DOHH2 (cell line): ENCODE measurements at regions not wholly inside any gene's neighbourhood (a gene's known extent, or its start where the extent isn't known, plus 50 kb on each side); places are given as distances from the start of the nearest gene placed in this dataset.

Experiments
- H3F3A ChIP-seq: fragments of 200-600 bp; sonication (generic), shearing (Covaris generic); 2 replicates; pipeline ENCODE4 v1.6.0; 2016; ENCODE audit warnings: antibody characterized with exemption, mild to moderate bottlenecking; ENCODE audit not compliant: control insufficient read depth, insufficient read depth
- H3K27ac ChIP-seq: fragments of 200-600 bp; sonication (generic); 2 replicates; pipeline ENCODE4 v1.5.1; 2014; ENCODE audit warnings: low read depth, mild to moderate bottlenecking, low read length, moderate library complexity
- H3K27me3 ChIP-seq: fragments of 200-600 bp; sonication (generic); 2 replicates; pipeline ENCODE4 v1.6.1; 2014; ENCODE audit warnings: mild to moderate bottlenecking, low read length, mixed read lengths; ENCODE audit not compliant: control insufficient read depth
- H3K36me3 ChIP-seq: fragments of 200-600 bp; sonication (generic); 2 replicates; pipeline ENCODE4 v1.6.1; 2014; ENCODE audit warnings: mild to moderate bottlenecking, low read length, moderate library complexity, mixed read lengths; ENCODE audit not compliant: control insufficient read depth
- H3K4me1 ChIP-seq: fragments of 200-600 bp; sonication (generic); 2 replicates; pipeline ENCODE4 v1.6.1; 2014; ENCODE audit warnings: mild to moderate bottlenecking, low read length, mixed read lengths; ENCODE audit not compliant: control insufficient read depth
- H3K4me2 ChIP-seq: fragments of 200-600 bp; sonication (generic); 2 replicates; pipeline ENCODE4 v1.6.0; 2014; ENCODE audit warnings: mild to moderate bottlenecking, low read length, moderate library complexity
- H3K4me3 ChIP-seq: fragments of 200-600 bp; sonication (generic); 2 replicates; pipeline ENCODE4 v1.5.1; 2014; ENCODE audit warnings: mild to moderate bottlenecking, low read length, mixed read lengths
- H3K79me2 ChIP-seq: fragments of 200-600 bp; sonication (generic); 2 replicates; pipeline ENCODE4 v1.6.1; 2014; ENCODE audit warnings: mild to moderate bottlenecking, low read length, mixed read lengths; ENCODE audit not compliant: control insufficient read depth
- H3K9me2 ChIP-seq: fragments of 200-600 bp; sonication (generic); replicated peaks from 2 replicates; pipeline ENCODE4 v1.6.1; 2014; ENCODE audit warnings: mild to moderate bottlenecking, low read length, mixed read lengths; ENCODE audit not compliant: control insufficient read depth
- H3K9me3 ChIP-seq: fragments of 200-600 bp; sonication (generic); 2 replicates; pipeline ENCODE4 v1.6.1; 2014; ENCODE audit warnings: antibody characterized with exemption, low read length, mixed read lengths; ENCODE audit not compliant: control insufficient read depth, insufficient read depth
- H4K20me1 ChIP-seq: fragments of 200-600 bp; sonication (generic); 2 replicates; pipeline ENCODE4 v1.6.0; 2014; ENCODE audit warnings: low read depth, mild to moderate bottlenecking, antibody characterized with exemption, low read length, moderate library complexity; ENCODE audit not compliant: control insufficient read depth, insufficient read depth
- EZH2phosphoT487 ChIP-seq: fragments of 200-600 bp; sonication (generic); IDR thresholded peaks from 2 replicates; pipeline ENCODE4 v1.6.1; 2017; ENCODE audit warnings: borderline replicate concordance, mild to moderate bottlenecking, antibody characterized with exemption, low read length, moderate library complexity, mixed read lengths
- TF ChIP-seq, protein P1 (sequence below): fragments of 200-600 bp; sonication (generic); IDR thresholded peaks from one replicate; pipeline ENCODE4 v1.5.1; 2014; ENCODE audit warnings: antibody characterized with exemption, mild to moderate bottlenecking, low read depth, low read length; ENCODE audit not compliant: poor library complexity, severe bottlenecking

DNA sequence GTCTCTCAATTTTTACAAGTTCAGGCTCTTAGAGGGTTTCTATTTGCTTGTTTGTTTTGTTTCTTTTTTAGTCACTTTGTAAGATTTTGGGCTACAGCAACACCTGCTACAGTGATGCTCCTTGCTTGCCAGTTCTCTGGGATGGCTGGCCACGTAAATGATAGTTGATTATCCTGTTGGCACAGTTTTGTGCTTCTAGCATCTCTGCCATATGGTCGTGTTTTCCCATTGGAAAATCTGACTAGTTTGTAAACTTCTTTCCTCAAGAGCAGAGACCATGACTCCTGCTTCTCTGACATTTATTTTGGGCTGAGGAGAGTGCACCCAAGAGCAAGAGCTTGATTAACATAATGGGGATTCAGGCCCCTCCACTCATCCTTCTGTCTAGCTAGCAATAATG is 1621.6 kb upstream of the RAG2 start:
- no peaks in the 10 kb centered on the region for H3F3A ChIP-seq
- no peaks in the 10 kb centered on the region for H3K36me3 ChIP-seq
- no peak overlapping the region for H3K27ac ChIP-seq
- no peaks in the 10 kb centered on the region for H3K9me2 ChIP-seq
- no peaks in the 10 kb centered on the region for H3K27me3 ChIP-seq
- no peak overlapping the region for H3K4me2 ChIP-seq
- H4K20me1 ChIP-seq, result no peaks in the 10 kb centered on the region
- no peak for TF ChIP-seq EZH2phosphoT487
- TF ChIP-seq, protein P1, sequence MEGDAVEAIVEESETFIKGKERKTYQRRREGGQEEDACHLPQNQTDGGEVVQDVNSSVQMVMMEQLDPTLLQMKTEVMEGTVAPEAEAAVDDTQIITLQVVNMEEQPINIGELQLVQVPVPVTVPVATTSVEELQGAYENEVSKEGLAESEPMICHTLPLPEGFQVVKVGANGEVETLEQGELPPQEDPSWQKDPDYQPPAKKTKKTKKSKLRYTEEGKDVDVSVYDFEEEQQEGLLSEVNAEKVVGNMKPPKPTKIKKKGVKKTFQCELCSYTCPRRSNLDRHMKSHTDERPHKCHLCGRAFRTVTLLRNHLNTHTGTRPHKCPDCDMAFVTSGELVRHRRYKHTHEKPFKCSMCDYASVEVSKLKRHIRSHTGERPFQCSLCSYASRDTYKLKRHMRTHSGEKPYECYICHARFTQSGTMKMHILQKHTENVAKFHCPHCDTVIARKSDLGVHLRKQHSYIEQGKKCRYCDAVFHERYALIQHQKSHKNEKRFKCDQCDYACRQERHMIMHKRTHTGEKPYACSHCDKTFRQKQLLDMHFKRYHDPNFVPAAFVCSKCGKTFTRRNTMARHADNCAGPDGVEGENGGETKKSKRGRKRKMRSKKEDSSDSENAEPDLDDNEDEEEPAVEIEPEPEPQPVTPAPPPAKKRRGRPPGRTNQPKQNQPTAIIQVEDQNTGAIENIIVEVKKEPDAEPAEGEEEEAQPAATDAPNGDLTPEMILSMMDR, result no peak
- H3K4me3 ChIP-seq, result no peak overlapping the region
- H3K79me2 ChIP-seq, result no peaks in the 10 kb centered on the region
- H3K4me1 ChIP-seq, result no peaks in the 10 kb centered on the region
- H3K9me3 ChIP-seq, result no peaks in the 10 kb centered on the region

DNA sequence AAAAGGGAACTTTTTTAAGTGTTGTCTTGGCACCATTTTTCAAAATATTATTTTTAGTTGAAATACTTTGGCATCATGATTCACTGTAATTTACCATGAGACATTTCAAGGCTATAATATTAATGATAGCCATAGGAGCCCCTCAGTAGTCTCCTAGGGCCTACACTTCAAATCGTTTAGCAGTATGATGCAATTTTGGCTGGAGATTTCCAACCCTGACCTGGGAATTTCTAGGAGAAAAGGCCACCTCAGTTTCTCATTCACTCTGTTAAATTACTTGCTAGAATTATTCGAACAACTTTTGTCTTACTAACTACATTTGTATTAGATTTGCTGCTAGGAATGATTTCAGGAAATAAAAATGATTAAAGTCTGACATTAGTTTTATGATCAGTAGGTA is 1610.9 kb upstream of the RAG2 start:
- Histone ChIP-seq H3K9me2 (no peaks in the 10 kb centered on the region), H3K27me3 (no peaks in the 10 kb centered on the region), H3F3A (no peaks in the 10 kb centered on the region)

DNA sequence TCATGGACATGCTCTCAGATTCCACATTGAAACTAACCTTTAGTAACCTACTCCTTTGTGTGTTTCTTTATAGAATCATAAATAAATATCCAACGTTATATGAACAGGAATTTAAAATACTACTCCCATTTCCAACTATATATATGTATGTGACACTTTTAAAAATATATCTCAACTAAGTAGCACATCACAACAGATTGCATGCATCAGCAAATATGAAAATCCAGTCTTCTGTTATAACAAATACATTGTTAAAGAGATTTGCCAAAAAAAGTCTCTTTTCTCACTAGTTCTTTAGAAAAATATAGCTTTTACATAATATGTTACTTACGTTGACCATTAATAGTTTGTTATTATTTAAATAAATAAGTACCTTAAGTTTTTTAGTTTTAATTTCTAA is 1608.6 kb upstream of the RAG2 start:
- H3K9me3 ChIP-seq, result no peaks in the 10 kb centered on the region
- H3K36me3 ChIP-seq, result no peaks in the 10 kb centered on the region
- H3K79me2 ChIP-seq, result no peaks in the 10 kb centered on the region
- no peaks in the 10 kb centered on the region for H3F3A ChIP-seq
- H3K27ac ChIP-seq, result no peak overlapping the region
- TF ChIP-seq, protein P1, result no peak
- TF ChIP-seq EZH2phosphoT487, result no peak
- no peaks in the 10 kb centered on the region for H4K20me1 ChIP-seq
- no peak overlapping the region for H3K4me3 ChIP-seq
- H3K4me2 ChIP-seq, result no peak overlapping the region
- no peaks in the 10 kb centered on the region for H3K27me3 ChIP-seq
- no peaks in the 10 kb centered on the region for H3K9me2 ChIP-seq
- H3K4me1 ChIP-seq, result no peaks in the 10 kb centered on the region

More for the DNA sequence above, 1610.9 kb upstream of the RAG2 start:
- H3K4me3 ChIP-seq, result no peak overlapping the region
- H3K4me1 ChIP-seq, result no peaks in the 10 kb centered on the region
- H4K20me1 ChIP-seq, result no peaks in the 10 kb centered on the region
- no peaks in the 10 kb centered on the region for H3K79me2 ChIP-seq
- H3K9me3 ChIP-seq, result no peaks in the 10 kb centered on the region
- H3K27ac ChIP-seq, result no peak overlapping the region
- no peak overlapping the region for H3K4me2 ChIP-seq
- TF ChIP-seq, protein P1, result no peak
- no peak for TF ChIP-seq EZH2phosphoT487
- no peaks in the 10 kb centered on the region for H3K36me3 ChIP-seq

DNA sequence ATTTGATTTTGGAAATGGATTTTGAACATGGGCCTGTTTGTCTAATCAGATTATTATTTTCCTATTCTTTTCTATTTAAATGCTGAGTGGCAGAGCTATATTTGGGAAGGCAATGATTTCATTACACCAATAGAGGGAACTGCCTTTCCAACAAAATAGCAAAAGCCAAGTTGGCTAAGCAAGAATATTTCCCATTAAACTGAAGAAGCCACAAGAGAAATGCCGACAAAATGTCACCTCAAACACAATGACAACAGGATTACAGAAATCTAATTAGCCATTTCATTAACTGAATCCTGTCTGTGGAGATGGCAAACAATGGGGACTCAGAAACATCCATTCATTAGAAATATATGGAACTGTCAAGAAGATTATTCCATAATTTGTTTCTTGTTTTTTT is 1593.1 kb upstream of the RAG2 start:
- no peaks in the 10 kb centered on the region for H3K79me2 ChIP-seq
- H3K9me3 ChIP-seq, result no peaks in the 10 kb centered on the region
- no peak overlapping the region for H3K27ac ChIP-seq
- no peaks in the 10 kb centered on the region for H3K36me3 ChIP-seq
- H3K9me2 ChIP-seq, result no peaks in the 10 kb centered on the region
- TF ChIP-seq EZH2phosphoT487, result no peak
- TF ChIP-seq, protein P1, result no peak
- H3K4me2 ChIP-seq, result no peak overlapping the region
- H3K27me3 ChIP-seq, result no peaks in the 10 kb centered on the region
- no peaks in the 10 kb centered on the region for H3K4me1 ChIP-seq
- no peaks in the 10 kb centered on the region for H3F3A ChIP-seq
- no peak overlapping the region for H3K4me3 ChIP-seq
- H4K20me1 ChIP-seq, result no peaks in the 10 kb centered on the region
